ENCODE measurements at regions not wholly inside any gene's neighbourhood (a gene's known extent, or its start where the extent isn't known, plus 50 kb on each side); places are given as distances from the start of the nearest gene placed in this dataset.

- no peak for DNase-seq
These were observed 579.2 kb downstream of the MED13L start for GRCh38 chr12:115698257-115698656.

DNA sequence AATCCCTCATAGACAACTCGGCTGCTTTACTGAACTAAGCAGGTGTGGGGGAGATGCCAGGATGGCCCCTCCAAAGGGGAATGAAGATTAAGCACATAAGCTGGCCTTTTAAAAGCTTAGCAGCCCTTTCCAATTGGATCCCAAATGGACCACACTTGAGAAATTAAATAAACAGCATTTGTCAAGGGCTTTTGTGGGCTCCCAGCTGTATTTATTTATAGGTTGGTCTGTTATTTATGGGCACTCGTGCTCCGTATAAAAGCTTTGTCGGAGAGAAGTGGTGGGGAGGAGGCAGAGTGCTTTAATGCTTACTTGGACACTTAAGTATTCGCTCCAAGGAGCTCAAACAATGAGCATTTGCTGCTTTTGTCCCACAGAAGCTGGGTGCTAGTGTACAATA lies 580.2 kb downstream of the MED13L start:
- no peak for DNase-seq

DNA sequence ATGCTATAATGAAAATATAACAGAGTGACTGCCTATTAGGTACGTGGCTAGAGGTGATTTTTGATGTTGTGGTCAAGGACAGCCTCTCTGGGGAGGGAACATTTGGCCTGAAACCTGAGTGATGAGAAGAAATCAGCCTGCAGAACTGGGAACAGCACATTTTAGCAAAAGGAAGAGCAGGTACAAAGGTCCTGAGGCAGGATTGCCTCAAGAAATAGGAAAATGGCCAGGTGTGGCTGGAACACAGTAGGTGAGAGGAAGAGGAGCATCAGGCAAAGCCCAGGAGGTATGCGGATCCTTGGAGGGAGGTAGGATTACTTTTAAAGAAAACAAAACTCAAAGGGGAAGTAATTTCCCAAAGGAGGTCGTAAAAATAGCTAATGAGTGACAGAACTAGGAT lies 582.9 kb downstream of the MED13L start:
- no peak for DNase-seq

- DNase-seq = no peak
These were observed 583.5 kb downstream of the MED13L start for GRCh38 chr12:115693970-115694369.

DNA sequence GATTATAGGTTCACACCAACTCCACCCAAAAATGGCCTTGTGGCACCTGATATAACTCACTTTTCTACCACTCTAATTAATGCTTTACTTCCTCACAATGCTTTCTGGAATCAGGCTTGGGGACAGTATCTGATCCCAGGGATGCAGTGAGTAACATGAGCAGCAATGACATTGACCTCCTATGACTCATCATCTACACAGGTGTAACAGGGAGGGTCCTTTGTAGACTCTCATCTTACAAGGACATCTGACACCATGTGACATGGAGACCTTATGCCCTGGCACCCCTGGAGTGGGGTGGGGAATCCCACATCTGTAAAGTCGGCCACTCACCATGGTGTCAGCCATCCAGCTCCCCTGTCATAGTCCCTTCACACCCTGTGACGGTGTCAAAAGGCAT lies 586.4 kb downstream of the MED13L start:
- no peak for DNase-seq

DNA sequence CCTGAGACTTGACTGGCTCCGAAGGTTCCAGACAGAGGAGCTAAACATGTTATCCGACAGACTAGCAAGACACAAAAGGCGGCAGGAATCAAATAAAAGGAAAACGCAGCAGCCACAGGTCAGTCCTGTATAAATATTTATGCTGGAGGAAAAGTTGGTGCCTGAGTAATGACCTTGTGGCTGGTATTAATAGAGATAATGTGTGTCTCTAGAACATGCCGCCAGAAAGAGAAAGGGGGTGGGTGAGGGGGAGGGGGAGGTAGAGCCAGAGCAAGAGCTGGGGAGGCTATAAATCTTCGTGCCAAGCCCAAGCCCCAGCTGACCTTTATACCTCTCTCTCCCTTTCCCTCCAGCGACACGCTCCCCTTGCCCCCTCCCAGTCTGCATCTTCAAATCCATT lies 590.4 kb downstream of the MED13L start:
- DNase-seq = no peak

DNA sequence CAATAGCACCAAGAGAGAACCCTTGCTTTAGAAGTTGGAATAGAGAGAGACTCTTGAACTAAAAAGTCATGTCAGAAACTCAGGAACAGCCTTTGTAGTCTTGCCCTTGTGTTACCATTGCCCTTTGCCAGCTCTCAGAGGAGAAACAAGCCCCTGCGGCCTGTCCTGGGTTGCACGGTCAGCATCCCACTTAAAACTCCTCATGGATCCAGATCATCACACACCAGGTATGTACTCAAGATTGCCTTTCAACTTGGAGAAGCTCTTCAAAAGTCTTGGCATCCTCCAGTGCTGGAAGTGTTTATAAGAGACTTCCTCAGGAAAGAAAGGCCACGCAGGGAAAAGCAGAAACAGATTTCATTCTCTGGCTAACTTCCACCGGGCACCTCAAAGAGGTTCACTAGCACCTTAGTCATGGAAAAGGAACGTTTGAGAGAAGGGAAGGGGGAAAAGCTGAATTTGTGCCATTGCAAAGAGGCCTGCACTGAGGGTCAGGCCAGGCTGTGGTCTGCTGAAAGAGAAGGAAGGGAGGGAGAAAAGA lies 594.2 kb downstream of the MED13L start:
- no peak for DNase-seq

DNA sequence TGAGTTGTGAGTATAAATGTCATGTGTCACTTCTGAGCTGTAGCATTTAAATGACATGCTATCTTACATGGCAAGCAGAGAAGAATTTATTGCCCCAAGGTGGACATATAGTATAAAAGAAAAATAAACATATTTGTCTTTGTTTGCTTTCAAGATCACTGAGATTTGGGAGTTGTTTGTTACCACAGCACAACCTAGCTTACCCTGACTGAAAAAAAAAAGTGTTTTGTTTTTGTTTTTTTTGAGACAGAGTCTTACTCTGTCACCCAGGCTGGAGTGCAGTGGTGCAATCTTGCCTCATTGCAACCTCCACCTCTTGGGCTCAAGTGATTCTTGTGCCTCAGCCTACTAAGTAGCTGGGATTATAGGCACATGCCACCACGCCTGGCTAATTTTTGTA lies 596.5 kb downstream of the MED13L start:
- DNase-seq = no peak

- DNase-seq = no peak
These were observed 604.9 kb downstream of the MED13L start for GRCh38 chr12:115672506-115673080.

DNA sequence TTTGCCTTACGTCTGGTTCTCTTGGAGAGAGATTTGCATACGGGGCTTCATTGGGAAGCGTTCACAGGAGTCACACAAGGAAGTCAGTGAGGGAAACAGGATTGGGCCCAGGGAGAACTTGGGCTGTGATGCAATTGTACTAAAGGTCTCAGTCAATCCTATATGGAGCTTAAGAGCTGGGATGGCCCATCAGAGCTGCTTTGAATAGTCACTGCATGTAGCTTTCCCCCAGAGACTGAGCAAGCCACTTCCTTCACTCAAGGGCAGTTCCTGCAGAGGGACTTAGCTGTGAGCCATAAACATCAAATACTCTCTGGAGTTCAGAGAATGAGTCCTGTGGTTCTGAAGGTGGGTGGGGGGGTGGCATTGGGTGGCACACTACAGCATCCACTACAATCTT lies 605.4 kb downstream of the MED13L start:
- DNase-seq = no peak

- no peak for DNase-seq
These were observed 606.6 kb downstream of the MED13L start for GRCh38 chr12:115670869-115671268.

DNA sequence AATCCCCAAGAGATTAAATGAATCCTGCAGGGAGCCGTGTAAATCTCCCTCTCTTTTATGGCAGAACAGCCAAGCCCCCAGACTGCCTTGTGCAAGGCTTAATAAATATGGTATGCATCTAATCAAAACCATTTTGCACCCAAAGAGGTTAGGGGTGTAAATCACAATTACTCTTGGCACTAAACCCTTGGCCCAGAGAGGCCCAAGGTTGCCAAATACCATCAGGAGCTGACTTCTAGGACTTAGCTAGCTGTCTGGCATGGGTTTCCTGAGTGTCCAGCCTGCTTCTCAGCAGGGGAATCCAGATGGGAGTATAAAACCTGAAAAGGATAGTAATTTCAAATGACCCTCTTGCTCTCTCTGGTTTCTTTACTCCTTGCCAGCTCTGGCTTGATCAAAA lies 610.4 kb downstream of the MED13L start:
- DNase-seq = no peak

DNA sequence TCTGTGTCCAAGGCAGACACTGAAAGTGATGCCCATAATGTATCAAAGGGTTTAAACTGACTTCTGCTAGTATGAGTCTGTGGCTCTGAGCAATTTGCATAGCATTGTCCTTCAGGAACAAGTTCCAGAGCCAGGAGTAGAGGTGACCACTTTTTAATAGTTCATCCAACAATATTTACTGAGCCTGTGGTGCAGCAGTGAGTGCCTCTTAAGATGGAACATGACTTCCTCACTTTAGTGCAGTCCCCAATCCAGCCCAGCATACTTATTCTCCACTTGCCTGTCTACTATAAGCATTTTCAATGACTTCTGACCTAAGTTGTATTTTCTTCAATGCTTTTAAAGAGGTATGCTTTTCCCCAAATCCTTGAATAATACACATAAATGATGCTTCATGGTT lies 611.3 kb downstream of the MED13L start:
- DNase-seq = no peak

DNA sequence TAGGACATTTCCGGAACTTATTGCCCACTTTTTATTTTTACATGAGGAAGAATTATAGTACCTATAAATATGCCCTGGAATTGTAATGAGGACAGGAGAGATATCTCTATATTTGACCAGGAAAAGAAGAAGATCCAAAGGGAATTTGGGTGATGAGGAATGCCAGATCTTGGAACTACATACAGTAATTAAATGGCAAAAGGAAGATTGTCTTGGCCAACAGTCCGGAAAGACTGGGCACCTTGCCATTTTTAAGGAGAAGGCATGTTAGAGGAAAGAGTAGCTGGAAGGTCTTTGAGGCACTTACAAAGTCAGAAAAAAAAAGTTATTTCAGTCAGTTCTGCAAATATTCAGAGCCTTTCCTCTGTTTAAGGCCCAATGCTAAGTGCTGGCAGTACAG lies 616.4 kb downstream of the MED13L start:
- no peak for DNase-seq

DNA sequence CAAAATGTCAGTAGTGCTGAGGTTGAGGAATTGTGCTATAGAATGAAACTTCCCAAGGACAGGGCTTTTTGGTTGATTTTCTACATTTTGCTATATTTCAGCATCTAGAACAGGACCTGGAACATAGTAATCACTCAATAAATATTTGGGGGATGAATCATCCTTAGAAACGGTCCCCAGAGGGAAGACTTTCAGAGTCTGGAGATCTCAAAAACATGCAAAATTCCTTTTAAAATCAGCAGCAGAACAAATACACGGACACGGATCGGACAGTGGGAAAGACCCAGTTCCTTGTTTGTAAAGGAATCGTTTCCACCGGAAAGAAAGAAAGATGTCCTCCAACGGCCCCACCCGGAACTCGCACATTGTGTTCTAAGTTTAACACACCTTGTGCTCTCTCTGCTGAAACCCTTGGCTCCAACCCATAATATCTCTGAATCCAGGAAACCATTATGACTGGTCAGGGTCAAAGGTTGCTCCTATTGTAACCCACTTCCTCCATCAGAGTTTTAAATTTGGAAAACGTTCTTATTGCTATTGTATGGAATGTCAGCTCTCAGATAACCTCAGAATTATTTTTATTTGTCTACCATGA lies 617.2 kb downstream of the MED13L start:
- DNase-seq = no peak

DNA sequence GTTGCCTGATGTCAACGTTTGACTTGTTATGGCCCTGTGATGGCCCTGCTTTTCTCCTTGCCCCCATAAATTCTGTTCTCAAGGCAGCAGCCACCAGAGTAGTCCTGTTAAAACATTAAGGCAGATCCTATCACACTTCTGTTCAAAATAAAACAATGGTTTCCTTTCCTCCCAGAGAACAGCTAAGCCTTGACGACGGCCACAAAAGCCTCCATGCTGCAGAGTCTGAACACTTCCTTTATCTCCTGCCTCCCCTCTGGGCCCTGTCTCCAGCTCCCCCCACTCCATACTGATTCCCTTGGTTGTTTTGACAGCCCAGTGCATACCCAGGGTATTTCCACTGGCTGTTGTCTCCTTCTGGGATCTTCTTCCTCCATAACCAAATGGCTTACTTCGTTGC lies 618.1 kb downstream of the MED13L start:
- no peak for DNase-seq

DNA sequence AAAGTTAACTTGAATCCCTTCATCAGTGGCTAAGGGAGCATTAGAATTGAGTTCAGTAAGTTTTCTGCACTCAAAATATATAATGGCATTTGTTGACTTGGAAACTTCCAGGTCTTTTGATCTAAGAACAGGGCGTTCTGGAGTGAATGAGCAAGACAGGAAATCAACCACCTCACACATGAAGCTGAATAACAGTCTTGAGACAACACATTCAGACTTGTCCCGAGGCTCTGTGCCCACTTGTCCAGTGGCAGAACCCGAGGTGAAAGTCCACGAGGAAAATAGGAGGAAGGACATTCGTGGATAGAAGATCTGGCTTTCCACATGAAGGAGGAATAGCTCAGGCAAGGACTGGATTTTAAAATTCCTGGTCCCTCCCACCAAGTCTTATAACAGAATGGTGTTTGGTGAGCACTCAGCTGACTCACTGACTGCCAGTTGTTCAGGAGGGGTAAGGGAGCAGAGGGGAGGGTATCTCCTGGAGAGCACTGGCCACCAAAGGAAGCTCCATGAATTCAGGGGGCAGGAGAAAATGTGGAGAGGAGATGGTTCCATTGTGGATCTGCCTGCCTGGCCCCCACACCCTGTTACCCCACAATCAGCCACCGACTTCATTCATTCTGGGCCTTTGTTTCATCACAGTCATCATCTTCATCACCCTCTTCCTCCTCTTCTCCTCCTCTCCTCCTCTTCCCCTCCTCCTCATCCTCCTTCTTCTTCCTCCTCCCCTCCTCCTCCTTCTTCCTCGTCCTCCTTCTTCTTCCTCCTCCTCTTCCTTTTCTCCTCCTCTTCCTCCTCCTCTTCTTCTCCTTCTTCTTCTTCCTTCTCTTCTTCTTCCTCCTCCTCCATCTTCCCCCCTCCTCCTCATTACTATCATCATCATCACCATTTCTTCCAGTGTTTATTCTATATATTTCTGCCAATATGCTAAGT lies 620.1 kb downstream of the MED13L start:
- DNase-seq = no peak

DNA sequence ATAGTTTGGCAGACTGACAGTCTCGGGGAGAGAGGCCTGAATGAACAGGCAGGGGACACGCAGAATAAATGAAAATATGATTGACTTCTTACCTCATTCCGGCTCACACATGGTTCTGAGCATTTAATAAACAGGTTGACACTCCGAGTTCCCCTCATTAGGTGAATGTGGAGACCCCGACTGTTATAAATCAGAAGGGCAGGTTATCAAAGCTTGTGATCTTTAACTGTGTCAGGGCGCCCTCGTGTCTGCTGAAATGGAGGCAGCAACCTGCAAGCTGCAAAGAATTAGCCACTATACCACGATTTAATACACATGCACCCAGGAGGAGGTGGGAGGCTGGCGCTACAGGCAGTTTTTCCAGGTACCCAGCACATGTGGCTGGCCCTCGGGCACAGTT lies 627.5 kb downstream of the MED13L start:
- DNase-seq = no peak

GRCh38 chr12:115648463-115648862 lies 629.0 kb downstream of the MED13L start:
- DNase-seq = no peak

- no peak for DNase-seq
These were observed 631.3 kb downstream of the MED13L start for GRCh38 chr12:115646210-115646609.

- DNase-seq = no peak
These were observed 636.6 kb downstream of the MED13L start for GRCh38 chr12:115640929-115641328.

GRCh38 chr12:115639648-115640012 lies 637.9 kb downstream of the MED13L start:
- DNase-seq = no peak

- no peak for DNase-seq
These were observed 638.5 kb downstream of the MED13L start for GRCh38 chr12:115638733-115639647.

Measured in midbrain (tissue), 1 donor.